Gastroesophageal sphincter (tissue), 4 donors: ENCODE measurements at regions not wholly inside any gene's neighbourhood (a gene's known extent, or its start where the extent isn't known, plus 50 kb on each side); places are given as distances from the start of the nearest gene placed in this dataset.

Experiments used
- ATAC-seq: fragments of 150-250 bp; one replicate; pipeline ENCODE4 v1.9.1; 2016; ENCODE audit warnings: mild to moderate bottlenecking, moderate library complexity
- H3K27ac ChIP-seq, 4 donors: fragments of 200-600 bp; sonication (generic) in 3 of 4; 1 replicate in 3 of 4; 2 replicates in 1 of 4; pipeline ENCODE4 v1.5.1; 2016 to 2019
- H3K27me3 ChIP-seq: fragments of 200-600 bp; sonication (generic); one replicate; pipeline ENCODE4 v1.5.1; 2019
- H3K36me3 ChIP-seq, 2 donors: fragments of 200-600 bp; sonication (generic); one replicate each; pipeline ENCODE4 v1.5.1; 2019; ENCODE audit warnings: control low read depth in 1 of 2
- H3K4me1 ChIP-seq, 3 donors: fragments of 200-600 bp; sonication (generic); 1 replicate in 2 of 3; 2 replicates in 1 of 3; pipeline ENCODE4 v1.5.1; 2016 to 2019; ENCODE audit warnings: control low read depth in 2 of 3
- H3K4me3 ChIP-seq, 2 donors: fragments of 200-600 bp; sonication (generic); one replicate each; pipeline ENCODE4 v1.5.1; 2019; ENCODE audit warnings: mild to moderate bottlenecking in 1 of 2, moderate library complexity in 1 of 2
- H3K9me3 ChIP-seq, 3 donors: fragments of 200-600 bp; sonication (generic); one replicate each; pipeline ENCODE4 v1.5.1; 2017 to 2019; ENCODE audit warnings: control low read depth in 2 of 3
- EP300 ChIP-seq: sonication (generic); formaldehyde crosslinking; IDR thresholded peaks from one replicate; pipeline ENCODE4 v1.6.1; 2017; ENCODE audit warnings: antibody characterized with exemption, mild to moderate bottlenecking
- POLR2A ChIP-seq, 2 donors: fragments of 450-650 bp; IDR thresholded peaks; one replicate each; pipeline ENCODE4 v1.6.1; 2017; ENCODE audit warnings: antibody characterized with exemption in 2 of 2, mild to moderate bottlenecking in 2 of 2, moderate library complexity in 1 of 2
- POLR2AphosphoS5 ChIP-seq: sonication (generic); formaldehyde crosslinking; IDR thresholded peaks from one replicate; pipeline ENCODE4 v1.6.1; 2017; ENCODE audit warnings: antibody characterized with exemption
- WGBS, 2 donors: methylation state at CpG; one replicate each; pipeline ENCODE4 v1.1.5; 2018; ENCODE audit warnings: low coverage in 1 of 2; 5-methylcytosine and 5-hydroxymethylcytosine counted together
- TF ChIP-seq, protein P1 (sequence below), 4 experiments: fragments of 200-600 bp in 2 of 4; fragments of 450-650 bp in 2 of 4; sonication (generic) in 1 of 4; IDR thresholded peaks; one replicate each; pipeline ENCODE4 v1.5.1; 2017 to 2019; ENCODE audit warnings: antibody characterized with exemption in 4 of 4, mild to moderate bottlenecking in 2 of 4, moderate library complexity in 2 of 4

DNA sequence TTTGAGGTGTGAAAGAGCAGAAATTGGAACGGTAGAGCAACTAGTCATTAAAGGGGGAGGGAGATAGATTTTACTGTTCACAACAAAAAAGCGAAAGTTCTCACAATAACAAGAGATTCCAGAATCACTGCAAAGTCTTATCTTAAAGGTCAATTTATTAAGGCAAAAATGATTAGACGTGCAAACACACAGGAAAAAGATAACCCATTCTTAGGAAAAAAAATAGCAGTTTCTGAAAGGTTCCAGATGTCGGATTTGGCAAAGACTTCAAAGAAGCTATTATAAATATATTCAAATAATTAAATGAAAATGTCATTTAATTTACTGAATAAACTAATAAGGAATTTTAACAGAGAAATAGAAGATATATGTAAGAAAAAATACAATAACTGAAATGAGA, 70.8 kb upstream of the GNAI1 start:
- peaks cover 0 to 4% (median 0%) of the 10 kb centered on the region in 3 donors for H3K9me3 ChIP-seq
- no peaks in the 10 kb centered on the region for H3K4me1 ChIP-seq
- 21 to 32% methylated on average over 4 of the region's 4 CpGs for WGBS, 2 donors
- H3K36me3 ChIP-seq: no peaks in the 10 kb centered on the region
- ATAC-seq: no peak
- no peaks in the 10 kb centered on the region for H3K27me3 ChIP-seq
- H3K27ac ChIP-seq: no peak overlapping the region
- TF ChIP-seq EP300 (no peak), POLR2A (IDR thresholded peaks at IDR 0.05) (no peak), POLR2AphosphoS5 (no peak)
- TF ChIP-seq, protein P1, sequence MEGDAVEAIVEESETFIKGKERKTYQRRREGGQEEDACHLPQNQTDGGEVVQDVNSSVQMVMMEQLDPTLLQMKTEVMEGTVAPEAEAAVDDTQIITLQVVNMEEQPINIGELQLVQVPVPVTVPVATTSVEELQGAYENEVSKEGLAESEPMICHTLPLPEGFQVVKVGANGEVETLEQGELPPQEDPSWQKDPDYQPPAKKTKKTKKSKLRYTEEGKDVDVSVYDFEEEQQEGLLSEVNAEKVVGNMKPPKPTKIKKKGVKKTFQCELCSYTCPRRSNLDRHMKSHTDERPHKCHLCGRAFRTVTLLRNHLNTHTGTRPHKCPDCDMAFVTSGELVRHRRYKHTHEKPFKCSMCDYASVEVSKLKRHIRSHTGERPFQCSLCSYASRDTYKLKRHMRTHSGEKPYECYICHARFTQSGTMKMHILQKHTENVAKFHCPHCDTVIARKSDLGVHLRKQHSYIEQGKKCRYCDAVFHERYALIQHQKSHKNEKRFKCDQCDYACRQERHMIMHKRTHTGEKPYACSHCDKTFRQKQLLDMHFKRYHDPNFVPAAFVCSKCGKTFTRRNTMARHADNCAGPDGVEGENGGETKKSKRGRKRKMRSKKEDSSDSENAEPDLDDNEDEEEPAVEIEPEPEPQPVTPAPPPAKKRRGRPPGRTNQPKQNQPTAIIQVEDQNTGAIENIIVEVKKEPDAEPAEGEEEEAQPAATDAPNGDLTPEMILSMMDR (IDR thresholded peaks at IDR 0.05): no peak
- H3K4me3 ChIP-seq: no peak overlapping the region

DNA sequence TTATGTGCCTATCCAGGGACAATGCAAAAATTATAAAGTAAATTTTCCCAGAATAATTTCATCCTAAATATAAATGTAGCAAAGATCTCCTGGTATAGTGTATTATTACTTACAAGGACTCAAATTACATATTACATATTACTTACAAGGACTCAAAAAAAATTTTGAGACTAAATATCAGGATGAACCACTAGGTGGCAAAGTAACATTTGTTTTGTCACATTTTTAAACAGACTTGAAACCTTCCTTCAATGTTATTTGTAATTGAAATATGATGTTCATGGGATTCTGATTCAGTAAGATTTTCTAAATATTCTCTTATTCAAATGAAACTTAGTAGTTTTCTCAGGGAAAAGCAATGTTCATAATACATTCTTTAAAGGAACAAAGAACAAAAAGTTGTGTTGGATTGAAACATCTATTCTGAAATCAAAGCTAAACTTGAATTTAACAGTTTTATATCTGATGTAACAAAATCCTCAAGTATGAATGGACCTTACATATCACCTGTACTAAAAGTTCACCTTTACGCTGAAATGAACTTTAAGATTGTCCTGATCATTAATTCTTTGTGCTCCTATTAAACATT, 74.3 kb upstream of the GNAI1 start:
- 91 to 92% methylated on average over 1 of the region's 1 CpG for WGBS, 2 donors
- Histone ChIP-seq H3K4me1 (no peaks in the 10 kb centered on the region), H3K27ac (no peak overlapping the region), H3K9me3 (no peaks in the 10 kb centered on the region), H3K36me3 (no peaks in the 10 kb centered on the region), H3K4me3 (no peak overlapping the region), H3K27me3 (no peaks in the 10 kb centered on the region)
- TF ChIP-seq, protein P1 (IDR thresholded peaks at IDR 0.05): peak; percentile 41 to 56 (median 53)
- no peak for TF ChIP-seq EP300
- ATAC-seq: no peak

DNA sequence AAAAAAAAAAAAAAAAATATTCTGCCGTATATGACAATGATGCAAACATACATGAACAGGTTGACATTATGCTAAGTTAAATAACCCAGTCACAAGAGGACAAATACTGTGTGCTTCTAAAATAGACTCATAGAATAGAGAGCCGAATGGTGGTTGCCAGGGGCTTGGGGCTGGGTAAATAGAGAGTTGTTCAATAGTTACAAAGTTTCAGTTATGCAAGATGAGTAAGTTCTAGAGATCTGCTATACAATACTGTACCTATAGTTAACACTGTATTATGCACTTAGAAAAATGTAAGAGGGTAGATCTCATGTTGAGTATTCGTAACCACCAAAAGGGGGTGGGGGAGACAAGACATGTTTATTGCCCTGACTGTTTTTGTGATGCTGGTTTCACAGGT, 77.1 kb upstream of the GNAI1 start:
- no peaks in the 10 kb centered on the region for H3K4me1 ChIP-seq
- no peak overlapping the region for H3K27ac ChIP-seq
- H3K27me3 ChIP-seq: no peaks in the 10 kb centered on the region
- no peaks in the 10 kb centered on the region for H3K36me3 ChIP-seq
- no peaks in the 10 kb centered on the region for H3K9me3 ChIP-seq
- no peak for ATAC-seq
- no peak for TF ChIP-seq POLR2A (IDR thresholded peaks at IDR 0.05)
- no peak for TF ChIP-seq EP300
- no peak for TF ChIP-seq POLR2AphosphoS5
- TF ChIP-seq, protein P1 (IDR thresholded peaks at IDR 0.05): no peak
- WGBS, 2 donors: 84 to 92% methylated on average over 3 of the region's 3 CpGs
- no peak overlapping the region for H3K4me3 ChIP-seq

DNA sequence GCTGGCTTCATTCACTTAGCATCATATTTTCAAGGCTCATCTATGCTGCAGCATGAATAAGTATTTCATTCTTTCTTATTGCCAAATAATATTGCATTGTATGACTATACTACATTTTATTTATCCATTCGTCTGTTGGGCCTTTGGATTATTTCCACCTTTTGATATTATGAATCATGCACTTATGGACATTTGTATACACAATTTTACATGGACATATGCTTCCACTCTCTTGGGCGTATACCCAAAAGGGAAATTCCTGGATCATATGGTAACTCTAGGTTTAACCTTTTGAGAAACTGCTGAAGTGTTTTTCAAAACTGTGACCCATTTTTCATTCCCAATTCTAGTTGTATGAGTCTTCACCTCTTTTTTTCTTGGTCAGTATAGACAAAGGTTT, 80.3 kb upstream of the GNAI1 start:
- Histone ChIP-seq H3K27me3 (no peaks in the 10 kb centered on the region), H3K4me1 (no peaks in the 10 kb centered on the region), H3K9me3 (no peaks in the 10 kb centered on the region), H3K27ac (no peak overlapping the region), H3K4me3 (no peak overlapping the region), H3K36me3 (no peaks in the 10 kb centered on the region)
- ATAC-seq: no peak
- TF ChIP-seq, protein P1 (IDR thresholded peaks at IDR 0.05): no peak
- no peak for TF ChIP-seq POLR2AphosphoS5
- no peak for TF ChIP-seq POLR2A (IDR thresholded peaks at IDR 0.05)
- no peak for TF ChIP-seq EP300
- 40 to 55% methylated on average over 2 of the region's 2 CpGs for WGBS, 2 donors

DNA sequence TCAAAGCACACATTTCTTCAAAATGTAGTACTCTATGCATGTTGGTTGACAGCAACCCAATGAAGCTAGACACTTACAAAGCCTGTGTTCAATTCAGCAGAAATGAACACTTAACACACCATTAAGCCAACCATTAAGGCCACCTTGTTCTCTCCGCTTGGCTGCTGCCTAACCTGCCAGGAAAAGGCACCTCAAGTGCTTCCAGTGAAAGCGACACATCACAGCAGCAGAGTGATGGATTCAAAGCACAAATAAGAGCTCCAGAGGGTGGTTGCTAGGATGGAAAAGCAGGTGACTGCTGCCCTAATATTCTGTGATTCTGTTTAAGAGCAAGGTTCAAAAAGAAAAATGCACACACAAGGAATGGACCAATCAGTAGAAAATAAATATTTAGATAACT, 81.5 kb upstream of the GNAI1 start:
- no peak overlapping the region for H3K27ac ChIP-seq
- TF ChIP-seq, protein P1 (IDR thresholded peaks at IDR 0.05): no peak
- TF ChIP-seq EP300: no peak
- TF ChIP-seq POLR2A (IDR thresholded peaks at IDR 0.05): no peak
- no peak for TF ChIP-seq POLR2AphosphoS5
- H3K36me3 ChIP-seq: no peaks in the 10 kb centered on the region
- no peaks in the 10 kb centered on the region for H3K9me3 ChIP-seq
- H3K4me3 ChIP-seq: no peak overlapping the region
- 100% methylated on average over 1 of the region's 2 CpGs; no CpG with 5 or more reads in 1 of the 2 donors for WGBS, 2 donors
- no peaks in the 10 kb centered on the region for H3K27me3 ChIP-seq
- no peak for ATAC-seq
- H3K4me1 ChIP-seq: no peaks in the 10 kb centered on the region
